Psoas muscle (tissue), 7 donors: ENCODE measurements at regions not wholly inside any gene's neighbourhood (a gene's known extent, or its start where the extent isn't known, plus 50 kb on each side); places are given as distances from the start of the nearest gene placed in this dataset.

Source experiments
- ATAC-seq, 4 donors: fragments of 200-7000 bp; cut with Tn5 transposase; one replicate each; pipeline ENCODE4 v1.9.1; 2020; ENCODE audit warnings: moderate library complexity in 3 of 4, mild to moderate bottlenecking in 2 of 4
- DNase-seq, 2 donors: peaks; one replicate each; pipeline ENCODE4 v3.0.0-alpha.2; 2020
- H3K27ac ChIP-seq: fragments of 200-600 bp; one replicate; pipeline ENCODE4 v1.8.0; 2022
- H3K27me3 ChIP-seq, 3 donors: fragments of 200-600 bp in 1 of 3; one replicate each; pipeline versions ENCODE4 v1.6.1 to v1.8.0; 2013 to 2022; ENCODE audit warnings: low read length in 2 of 3, mild to moderate bottlenecking in 2 of 3, moderate library complexity in 1 of 3; ENCODE audit not compliant: insufficient read depth in 3 of 3
- H3K36me3 ChIP-seq, 2 donors: fragments of 200-600 bp in 1 of 2; one replicate each; pipeline versions ENCODE4 v1.6.1 to v1.8.0; 2013 to 2022; ENCODE audit warnings: low read depth in 1 of 2, mild to moderate bottlenecking in 1 of 2, moderate library complexity in 1 of 2; ENCODE audit not compliant: insufficient read depth in 1 of 2
- H3K4me1 ChIP-seq: fragments of 200-600 bp; one replicate; pipeline ENCODE4 v1.8.0; 2022
- H3K4me3 ChIP-seq: fragments of 200-600 bp; one replicate; pipeline ENCODE4 v1.8.0; 2022; ENCODE audit warnings: mild to moderate bottlenecking
- H3K9me3 ChIP-seq: fragments of 200-600 bp; one replicate; pipeline ENCODE4 v1.8.0; 2022
- CTCF ChIP-seq: fragments of 200-600 bp; IDR thresholded peaks from one replicate; pipeline ENCODE4 v1.8.0; 2022; ENCODE audit warnings: antibody characterized with exemption
- WGBS, 3 donors: extraction: QIAGEN DNeasy Blood & Tissue Kit; methylation state at CpG; one replicate each; pipeline versions ENCODE4 v1.1.6 to v1.1.7; 2013; 5-methylcytosine and 5-hydroxymethylcytosine counted together
- intact Hi-C, 2 donors: fragments of 100-400 bp; cut with DNase I; formaldehyde crosslinking; loops; one replicate each; pipeline versions ENCODE4 v1.11.0 to v1.14.2; 2022
- donor health status: healthy with polysubstance abuse.
- donor health status: DM: no; HTN: no; CAD: no; lungs with moderate emphysema.
- donor health status: Bipolar disorder and iron deficiency.
- donor health status: healthy.
- donor health status: DM: yes; HTN: yes; CAD: no.
- donor health status: DM: no; HTN: no; CAD: no.
- donor health status: DM: yes; HTN: yes; CAD: no.

DNA sequence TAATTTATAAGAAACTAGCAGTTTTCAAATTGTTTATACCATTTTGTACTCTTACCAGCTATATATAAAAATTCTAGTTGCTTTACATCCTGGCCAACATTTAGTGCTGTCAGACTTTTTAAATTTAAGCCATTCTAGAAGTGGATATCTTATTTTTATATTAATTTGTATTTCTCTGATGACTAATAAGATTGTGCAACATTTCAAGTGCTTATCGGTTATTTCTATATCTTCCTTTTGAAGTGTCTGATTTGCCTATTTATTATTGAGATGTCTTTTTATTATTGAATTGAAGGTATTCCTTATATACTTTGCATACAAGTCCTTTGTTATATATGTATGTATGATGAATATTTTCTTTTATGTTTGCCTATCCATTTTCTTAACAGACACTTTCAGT is 324.0 kb downstream of the ELAVL2 start:
- no peaks in the 10 kb centered on the region for H3K9me3 ChIP-seq
- no peak for TF ChIP-seq CTCF
- H3K36me3 ChIP-seq = no peaks in the 10 kb centered on the region
- intact Hi-C loops = no loop called here
- H3K27ac ChIP-seq = no peak overlapping the region
- no peaks in the 10 kb centered on the region for H3K4me1 ChIP-seq
- no peak overlapping the region for H3K4me3 ChIP-seq
- no peaks in the 10 kb centered on the region for H3K27me3 ChIP-seq
- 88 to 94% (median 93%) methylated on average over 1 of the region's 1 CpG for WGBS, 3 donors
- no peak for DNase-seq
- ATAC-seq = no peak

GRCh38 chr9:23522952-23523351 is 303.1 kb downstream of the ELAVL2 start:
- Histone ChIP-seq H3K4me1 (no peaks in the 10 kb centered on the region), H3K36me3 (no peaks in the 10 kb centered on the region), H3K9me3 (no peaks in the 10 kb centered on the region), H3K27ac (no peak overlapping the region), H3K27me3 (no peaks in the 10 kb centered on the region), H3K4me3 (no peak overlapping the region)
- no peak for ATAC-seq
- intact Hi-C loops = no loop called here
- WGBS, 3 donors = 93 to 99% (median 94%) methylated on average over 3 of the region's 3 CpGs
- no peak for TF ChIP-seq CTCF
- DNase-seq = no peak

DNA sequence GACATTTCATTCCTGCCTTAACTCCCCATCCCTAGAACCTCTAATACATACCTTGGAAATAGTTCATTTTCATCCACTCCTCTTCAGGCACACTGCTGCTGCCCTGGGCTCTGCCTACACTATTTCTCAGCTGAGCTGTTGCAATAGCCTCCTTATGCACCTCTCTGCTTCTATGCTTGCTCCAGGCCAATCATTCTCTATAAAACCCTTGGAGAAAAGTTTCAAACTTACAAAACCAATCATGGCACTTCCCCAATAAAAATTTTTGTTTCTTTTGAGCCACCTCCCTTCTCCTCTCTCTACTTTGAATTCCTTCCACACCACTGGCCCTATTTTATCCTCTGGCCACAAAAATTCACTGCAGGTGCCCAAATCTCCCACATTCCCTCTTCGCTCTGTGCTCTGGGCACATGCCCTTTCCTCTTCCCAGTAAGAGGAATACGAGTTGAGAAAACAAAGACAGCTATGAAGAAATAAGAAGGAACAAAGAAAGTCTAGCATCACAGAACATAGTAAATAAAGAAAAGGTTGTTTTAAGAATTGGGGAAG is 301.4 kb downstream of the ELAVL2 start:
- Histone ChIP-seq H3K4me1 (no peaks in the 10 kb centered on the region), H3K36me3 (no peaks in the 10 kb centered on the region), H3K27me3 (no peaks in the 10 kb centered on the region), H3K4me3 (no peak overlapping the region), H3K9me3 (no peaks in the 10 kb centered on the region), H3K27ac (no peak overlapping the region)
- ATAC-seq (no peak), DNase-seq (no peak)
- WGBS, 3 donors = 76 to 90% (median 80%) methylated on average over 2 of the region's 2 CpGs
- intact Hi-C loops = no loop called here
- no peak for TF ChIP-seq CTCF

DNA sequence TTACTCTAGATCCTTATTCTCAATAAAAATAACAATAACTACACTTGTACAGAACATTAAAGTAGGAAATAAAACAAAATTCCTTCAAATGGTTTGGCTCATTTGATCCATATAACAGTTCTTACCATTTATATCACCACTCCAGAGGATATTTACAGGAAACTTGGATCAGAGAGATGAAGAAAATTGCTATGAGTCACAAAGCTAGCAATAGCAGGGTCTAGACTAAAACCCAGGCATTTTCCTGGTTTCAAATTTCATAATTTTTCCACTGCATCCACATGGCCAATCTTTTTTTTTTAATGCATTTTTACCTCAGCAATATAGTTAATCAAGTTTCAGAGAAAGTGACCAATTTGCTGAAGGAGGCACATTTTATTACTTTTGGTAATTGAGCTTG is 299.2 kb downstream of the ELAVL2 start:
- DNase-seq = no peak
- no peaks in the 10 kb centered on the region for H3K27me3 ChIP-seq
- H3K9me3 ChIP-seq = no peaks in the 10 kb centered on the region
- intact Hi-C loops = loop anchor here in 1 of 2 donors (1.0 kb wide), 1 partner anchor 26 kb away; no protein-coding TSS in a partner anchor
- H3K27ac ChIP-seq = no peak overlapping the region
- no peaks in the 10 kb centered on the region for H3K4me1 ChIP-seq
- no peak overlapping the region for H3K4me3 ChIP-seq
- no peaks in the 10 kb centered on the region for H3K36me3 ChIP-seq
- no peak for ATAC-seq
- TF ChIP-seq CTCF = no peak

DNA sequence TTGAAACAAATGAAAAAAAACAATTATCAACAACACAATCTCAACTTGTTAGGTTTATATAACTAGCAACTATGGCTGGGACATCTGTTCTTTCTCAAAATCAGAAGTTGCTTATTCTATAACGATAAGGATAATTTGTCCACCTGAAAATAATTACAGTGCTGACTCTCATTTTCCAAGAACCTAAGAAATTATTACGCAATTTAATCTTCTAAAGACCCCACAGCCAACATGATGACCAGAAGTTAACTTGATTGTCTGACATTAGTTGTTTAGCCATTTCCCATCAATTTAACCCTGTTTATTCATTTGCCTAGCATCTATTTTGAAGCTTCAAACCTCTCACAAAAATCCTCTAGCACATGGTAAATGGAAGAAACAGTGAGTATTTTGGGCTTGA is 293.8 kb downstream of the ELAVL2 start:
- 85 to 92% (median 86%) methylated on average over 2 of the region's 2 CpGs for WGBS, 3 donors
- Histone ChIP-seq H3K36me3 (no peaks in the 10 kb centered on the region), H3K4me1 (no peaks in the 10 kb centered on the region), H3K4me3 (no peak overlapping the region), H3K9me3 (no peaks in the 10 kb centered on the region), H3K27me3 (no peaks in the 10 kb centered on the region), H3K27ac (no peak overlapping the region)
- no peak for DNase-seq
- no peak for ATAC-seq
- intact Hi-C loops = no loop called here
- no peak for TF ChIP-seq CTCF
